Activated naive CD4-positive, alpha-beta T cell (primary cell): ENCODE measurements at regions not wholly inside any gene's neighbourhood (a gene's known extent, or its start where the extent isn't known, plus 50 kb on each side); places are given as distances from the start of the nearest gene placed in this dataset.
"Not testable (repeated sequence)": the region's sequence is repeated elsewhere in the genome, so short reads cannot be mapped to it uniquely, and the experiment has no call there.

Experiments used
- DNase-seq, 4 experiments: peaks; one replicate each; lab custom pipeline; 2025; lab: John Stamatoyannopoulos, UW

GRCh38 chr9:1875251-1875851 is 139.8 kb upstream of the SMARCA2 start:
- DNase-seq: no peak

- DNase-seq: peak in 2 of 4 experiments; percentile 2 to 5
Observed at GRCh38 chr9:1875921-1876448, 139.2 kb upstream of the SMARCA2 start.

- no peak for DNase-seq
Observed at GRCh38 chr9:1876891-1877496, 138.2 kb upstream of the SMARCA2 start.

GRCh38 chr9:1877951-1878350 is 137.2 kb upstream of the SMARCA2 start:
- DNase-seq: no peak

GRCh38 chr9:1878811-1879210 is 136.3 kb upstream of the SMARCA2 start:
- no peak for DNase-seq

GRCh38 chr9:1879501-1879900 is 135.6 kb upstream of the SMARCA2 start:
- no peak for DNase-seq

- DNase-seq: no peak
Observed at GRCh38 chr9:1880038-1880565, 135.0 kb upstream of the SMARCA2 start.

- DNase-seq: no peak
Observed at GRCh38 chr9:1881708-1882295, 133.3 kb upstream of the SMARCA2 start.

GRCh38 chr9:1882711-1883403 is 132.3 kb upstream of the SMARCA2 start:
- no peak for DNase-seq

GRCh38 chr9:1890201-1890600 is 124.9 kb upstream of the SMARCA2 start:
- DNase-seq: no peak

- no peak for DNase-seq
Observed at GRCh38 chr9:1890816-1891215, 124.3 kb upstream of the SMARCA2 start.

- DNase-seq: not testable (repeated sequence)
Observed at GRCh38 chr9:1903080-1903704, 112.0 kb upstream of the SMARCA2 start.

GRCh38 chr9:1907465-1907864 is 107.7 kb upstream of the SMARCA2 start:
- DNase-seq: no peak

- DNase-seq: no peak
Observed at GRCh38 chr9:1909322-1909721, 105.8 kb upstream of the SMARCA2 start.

GRCh38 chr9:1910269-1910811 is 104.8 kb upstream of the SMARCA2 start:
- no peak for DNase-seq

GRCh38 chr9:1913631-1914330 is 101.4 kb upstream of the SMARCA2 start:
- no peak for DNase-seq

- DNase-seq: no peak
Observed at GRCh38 chr9:1916095-1916494, 99.1 kb upstream of the SMARCA2 start.

GRCh38 chr9:1916655-1917054 is 98.5 kb upstream of the SMARCA2 start:
- DNase-seq: no peak

- DNase-seq: no peak
Observed at GRCh38 chr9:1917396-1917935, 97.7 kb upstream of the SMARCA2 start.

- DNase-seq: no peak
Observed at GRCh38 chr9:1918108-1918507, 97.0 kb upstream of the SMARCA2 start.

- DNase-seq: no peak
Observed at GRCh38 chr9:1918622-1919021, 96.5 kb upstream of the SMARCA2 start.
